Lower lobe of right lung (tissue), 2 donors: ENCODE measurements at regions not wholly inside any gene's neighbourhood (a gene's known extent, or its start where the extent isn't known, plus 50 kb on each side); places are given as distances from the start of the nearest gene placed in this dataset.

Experiments used
- ATAC-seq, 2 donors: fragments of 200-7000 bp; cut with Tn5 transposase; one replicate each; pipeline ENCODE4 v1.9.1; 2020 to 2022; ENCODE audit warnings: mild to moderate bottlenecking in 2 of 2, moderate library complexity in 2 of 2
- DNase-seq: peaks from one replicate; pipeline ENCODE4 v3.0.0-alpha.2; 2020
- H3K27ac ChIP-seq: fragments of 200-600 bp; one replicate; pipeline ENCODE4 v1.8.0; 2022
- H3K27me3 ChIP-seq: fragments of 200-600 bp; one replicate; pipeline ENCODE4 v1.8.0; 2022; ENCODE audit warnings: low read depth
- H3K36me3 ChIP-seq: fragments of 200-600 bp; one replicate; pipeline ENCODE4 v1.8.0; 2022; ENCODE audit warnings: mild to moderate bottlenecking
- H3K4me1 ChIP-seq: fragments of 200-600 bp; one replicate; pipeline ENCODE4 v1.8.0; 2022
- H3K4me3 ChIP-seq: fragments of 200-600 bp; one replicate; pipeline ENCODE4 v1.8.0; 2022; ENCODE audit warnings: mild to moderate bottlenecking
- H3K9me3 ChIP-seq: fragments of 200-600 bp; one replicate; pipeline ENCODE4 v1.8.0; 2022
- intact Hi-C: fragments of 100-400 bp; cut with DNase I; formaldehyde crosslinking; loops from one replicate; pipeline ENCODE4 v1.11.0; 2022
- TF ChIP-seq, protein P1 (sequence below): fragments of 200-600 bp; IDR thresholded peaks from one replicate; pipeline ENCODE4 v1.8.0; 2022; ENCODE audit warnings: antibody characterized with exemption, mild to moderate bottlenecking
- donor health status: DM: no; HTN: yes; CAD: no; lungs with severe emphysema.

DNA sequence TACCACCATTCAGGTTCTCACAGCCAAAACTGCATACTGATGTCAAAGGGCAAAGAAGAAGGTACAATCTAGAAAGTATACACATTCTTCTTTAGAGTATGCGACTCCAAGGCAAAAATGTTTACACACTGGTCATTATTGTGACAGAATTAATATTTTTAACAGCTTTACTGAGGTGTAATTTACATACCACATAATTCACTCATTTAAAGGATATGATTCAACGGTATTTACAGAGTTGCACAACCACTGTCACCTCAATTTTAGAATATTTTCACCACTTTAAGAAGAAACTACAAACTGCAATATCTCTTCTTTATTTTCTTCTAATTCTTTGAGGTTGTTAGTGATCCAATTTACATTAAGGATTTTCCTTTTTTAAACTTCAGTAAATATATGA is 325.4 kb upstream of the SMIM31 start:
- Histone ChIP-seq H3K27me3 (no peaks in the 10 kb centered on the region), H3K4me3 (no peak overlapping the region), H3K36me3 (no peaks in the 10 kb centered on the region), H3K9me3 (no peaks in the 10 kb centered on the region), H3K27ac (no peak overlapping the region), H3K4me1 (no peaks in the 10 kb centered on the region)
- no peak for DNase-seq
- TF ChIP-seq, protein P1, sequence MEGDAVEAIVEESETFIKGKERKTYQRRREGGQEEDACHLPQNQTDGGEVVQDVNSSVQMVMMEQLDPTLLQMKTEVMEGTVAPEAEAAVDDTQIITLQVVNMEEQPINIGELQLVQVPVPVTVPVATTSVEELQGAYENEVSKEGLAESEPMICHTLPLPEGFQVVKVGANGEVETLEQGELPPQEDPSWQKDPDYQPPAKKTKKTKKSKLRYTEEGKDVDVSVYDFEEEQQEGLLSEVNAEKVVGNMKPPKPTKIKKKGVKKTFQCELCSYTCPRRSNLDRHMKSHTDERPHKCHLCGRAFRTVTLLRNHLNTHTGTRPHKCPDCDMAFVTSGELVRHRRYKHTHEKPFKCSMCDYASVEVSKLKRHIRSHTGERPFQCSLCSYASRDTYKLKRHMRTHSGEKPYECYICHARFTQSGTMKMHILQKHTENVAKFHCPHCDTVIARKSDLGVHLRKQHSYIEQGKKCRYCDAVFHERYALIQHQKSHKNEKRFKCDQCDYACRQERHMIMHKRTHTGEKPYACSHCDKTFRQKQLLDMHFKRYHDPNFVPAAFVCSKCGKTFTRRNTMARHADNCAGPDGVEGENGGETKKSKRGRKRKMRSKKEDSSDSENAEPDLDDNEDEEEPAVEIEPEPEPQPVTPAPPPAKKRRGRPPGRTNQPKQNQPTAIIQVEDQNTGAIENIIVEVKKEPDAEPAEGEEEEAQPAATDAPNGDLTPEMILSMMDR, result no peak
- intact Hi-C loops, result no loop called here
- no peak for ATAC-seq

GRCh38 chr4:164438321-164438720 is 315.6 kb upstream of the SMIM31 start:
- H3K4me1 ChIP-seq, result no peaks in the 10 kb centered on the region
- no peaks in the 10 kb centered on the region for H3K36me3 ChIP-seq
- DNase-seq, result no peak
- no peaks in the 10 kb centered on the region for H3K27me3 ChIP-seq
- no peaks in the 10 kb centered on the region for H3K9me3 ChIP-seq
- H3K27ac ChIP-seq, result no peak overlapping the region
- ATAC-seq, result no peak
- TF ChIP-seq, protein P1, result no peak
- no peak overlapping the region for H3K4me3 ChIP-seq
- intact Hi-C loops, result no loop called here

- Histone ChIP-seq H3K4me3 (no peak overlapping the region), H3K4me1 (no peaks in the 10 kb centered on the region), H3K36me3 (no peaks in the 10 kb centered on the region), H3K27ac (no peak overlapping the region), H3K9me3 (no peaks in the 10 kb centered on the region), H3K27me3 (no peaks in the 10 kb centered on the region)
- DNase-seq, result no peak
- TF ChIP-seq, protein P1, result no peak
- no peak for ATAC-seq
- intact Hi-C loops, result no loop called here
These were observed 314.9 kb upstream of the SMIM31 start for GRCh38 chr4:164439037-164439436.

- no peak for DNase-seq
- ATAC-seq, result no peak
- Histone ChIP-seq H3K4me3 (no peak overlapping the region), H3K27ac (no peak overlapping the region), H3K36me3 (no peaks in the 10 kb centered on the region), H3K9me3 (no peaks in the 10 kb centered on the region), H3K4me1 (no peaks in the 10 kb centered on the region), H3K27me3 (no peaks in the 10 kb centered on the region)
- TF ChIP-seq, protein P1, result no peak
- intact Hi-C loops, result loop anchor here (10.0 kb wide), 1 partner anchor 585 kb away; no protein-coding TSS in a partner anchor
These were observed 313.7 kb upstream of the SMIM31 start for GRCh38 chr4:164440199-164440598.

GRCh38 chr4:164441109-164441508 is 312.8 kb upstream of the SMIM31 start:
- Histone ChIP-seq H3K27ac (no peak overlapping the region), H3K36me3 (no peaks in the 10 kb centered on the region), H3K4me3 (no peak overlapping the region), H3K27me3 (no peaks in the 10 kb centered on the region), H3K9me3 (no peaks in the 10 kb centered on the region), H3K4me1 (no peaks in the 10 kb centered on the region)
- DNase-seq (no peak), ATAC-seq (no peak)
- intact Hi-C loops, result loop anchor here (10.0 kb wide), 1 partner anchor 586 kb away; no protein-coding TSS in a partner anchor
- TF ChIP-seq, protein P1, result no peak

- H3K36me3 ChIP-seq, result no peaks in the 10 kb centered on the region
- no peak overlapping the region for H3K4me3 ChIP-seq
- H3K27me3 ChIP-seq, result no peaks in the 10 kb centered on the region
- ATAC-seq (no peak), DNase-seq (no peak)
- intact Hi-C loops, result loop anchor here (10.0 kb wide), 1 partner anchor 587 kb away; no protein-coding TSS in a partner anchor
- H3K27ac ChIP-seq, result no peak overlapping the region
- no peaks in the 10 kb centered on the region for H3K9me3 ChIP-seq
- TF ChIP-seq, protein P1, result no peak
- H3K4me1 ChIP-seq, result no peaks in the 10 kb centered on the region
These were observed 311.8 kb upstream of the SMIM31 start for GRCh38 chr4:164442180-164442579.
